ENCODE measurements at regions not wholly inside any gene's neighbourhood (a gene's known extent, or its start where the extent isn't known, plus 50 kb on each side); places are given as distances from the start of the nearest gene placed in this dataset.

DNA sequence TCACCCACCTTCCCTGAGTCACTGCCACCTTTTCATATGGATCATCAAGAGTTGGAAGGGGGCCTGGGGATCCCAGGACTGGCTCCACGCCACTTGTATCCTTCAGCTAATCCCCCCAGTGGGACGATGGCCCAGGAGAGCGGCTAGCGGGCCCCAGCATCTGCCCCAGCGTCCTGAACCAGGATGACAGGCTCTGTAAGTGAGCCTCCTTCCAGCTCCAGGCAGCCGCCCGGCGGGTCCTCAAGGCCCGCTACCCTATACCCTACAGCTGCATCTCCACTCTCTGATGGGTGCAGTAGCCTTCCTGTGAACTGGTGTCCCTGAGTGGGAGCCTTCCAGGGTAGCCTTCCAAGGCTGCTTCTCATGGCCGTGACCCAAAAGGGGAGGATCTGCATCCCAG lies 183.1 kb downstream of the ATG4C start:
- no peaks in the 10 kb centered on the region for H3K9me3 ChIP-seq (replicated peaks; ENCODE audit: control insufficient read depth, insufficient read depth, low read length)
- H3K4me2 ChIP-seq (ENCODE audit: control insufficient read depth, insufficient read depth): no peak overlapping the region
- in situ Hi-C loops (cut with MboI): loop anchor here (10.0 kb wide), 1 partner anchor 178 kb away; no protein-coding TSS in a partner anchor
- no peak for TF ChIP-seq SUZ12 (IDR thresholded peaks at IDR 0.05; ENCODE audit: unreplicated experiment)
- no peak for TF ChIP-seq PML (IDR thresholded peaks at IDR 0.05; ENCODE audit: low read length)
- no peak for TF ChIP-seq JUNB (IDR thresholded peaks at IDR 0.05)
- no peak for TF ChIP-seq RBBP5 (conservative IDR thresholded peaks at IDR 0.05)
- TF ChIP-seq ZNF384 (IDR thresholded peaks at IDR 0.05; ENCODE audit: borderline replicate concordance, low read depth, low read length): no peak
- TF ChIP-seq YY1 (IDR thresholded peaks at IDR 0.05; ENCODE audit: low read depth, low read length): no peak
- no peak for TF ChIP-seq RFX5 (IDR thresholded peaks at IDR 0.05; ENCODE audit: low read depth, low read length)
- no peak for TF ChIP-seq EZH2 (IDR thresholded peaks at IDR 0.05; ENCODE audit: borderline replicate concordance, control insufficient read depth, low read depth, low read length)
- no peak for TF ChIP-seq ASH2L (IDR thresholded peaks at IDR 0.05; ENCODE audit: borderline replicate concordance, low read depth)
- no peak for TF ChIP-seq NFYA (IDR thresholded peaks at IDR 0.05; ENCODE audit: borderline replicate concordance, low read depth, low read length)
- no peak for TF ChIP-seq STAT1 (conservative IDR thresholded peaks at IDR 0.05)
- TF ChIP-seq SP1 (IDR thresholded peaks at IDR 0.05; ENCODE audit: low read depth, low read length): no peak
- TF ChIP-seq MYC (IDR thresholded peaks at IDR 0.05; ENCODE audit: insufficient read depth, insufficient read length, insufficient replicate concordance, low read length, severe bottlenecking): no peak
- TF ChIP-seq, protein P1, sequence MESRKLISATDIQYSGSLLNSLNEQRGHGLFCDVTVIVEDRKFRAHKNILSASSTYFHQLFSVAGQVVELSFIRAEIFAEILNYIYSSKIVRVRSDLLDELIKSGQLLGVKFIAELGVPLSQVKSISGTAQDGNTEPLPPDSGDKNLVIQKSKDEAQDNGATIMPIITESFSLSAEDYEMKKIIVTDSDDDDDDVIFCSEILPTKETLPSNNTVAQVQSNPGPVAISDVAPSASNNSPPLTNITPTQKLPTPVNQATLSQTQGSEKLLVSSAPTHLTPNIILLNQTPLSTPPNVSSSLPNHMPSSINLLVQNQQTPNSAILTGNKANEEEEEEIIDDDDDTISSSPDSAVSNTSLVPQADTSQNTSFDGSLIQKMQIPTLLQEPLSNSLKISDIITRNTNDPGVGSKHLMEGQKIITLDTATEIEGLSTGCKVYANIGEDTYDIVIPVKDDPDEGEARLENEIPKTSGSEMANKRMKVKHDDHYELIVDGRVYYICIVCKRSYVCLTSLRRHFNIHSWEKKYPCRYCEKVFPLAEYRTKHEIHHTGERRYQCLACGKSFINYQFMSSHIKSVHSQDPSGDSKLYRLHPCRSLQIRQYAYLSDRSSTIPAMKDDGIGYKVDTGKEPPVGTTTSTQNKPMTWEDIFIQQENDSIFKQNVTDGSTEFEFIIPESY (IDR thresholded peaks at IDR 0.05): no peak
- no peak for TF ChIP-seq SPI1 (IDR thresholded peaks at IDR 0.05; ENCODE audit: borderline replicate concordance, insufficient read depth, low read depth, low read length)
- H2AFZ ChIP-seq (ENCODE audit: control insufficient read depth, low read depth, low read length): no peak overlapping the region
- H3K27me3 ChIP-seq (replicated peaks in 1 of 2; ENCODE audit: control insufficient read depth in 2 of 2, insufficient read depth in 2 of 2, low read length in 1 of 2): no peaks in the 10 kb centered on the region
- ChIA-PET CTCF (no interaction called here), SMC1A (ENCODE audit: uncharacterized antibody, unreplicated experiment) (no interaction called here), POLR2A (no interaction called here), RAD21 (ENCODE audit: unreplicated experiment) (no interaction called here)
- no peak for DNase-seq (ENCODE audit: low read depth, low spot score)
- FAIRE-seq: no peak
- H3K4me1 ChIP-seq (ENCODE audit: control insufficient read depth, insufficient read depth, low read length): peaks cover 10% of the 10 kb centered on the region
- intact Hi-C loops (cut with micrococcal nuclease; ENCODE audit: unreplicated experiment): no loop called here
- H3K27ac ChIP-seq (ENCODE audit: control insufficient read depth, insufficient read depth): no peak overlapping the region
- H3K4me3 ChIP-seq: no peak overlapping the region
- no TSS peak for BruUV-seq (replicated peaks)
- no peak for ATAC-seq
- H3K9ac ChIP-seq (ENCODE audit: control insufficient read depth, insufficient read depth, low read length): no peak overlapping the region
- no peaks in the 10 kb centered on the region for H4K20me1 ChIP-seq (ENCODE audit: control insufficient read depth, insufficient read depth)
- no peaks in the 10 kb centered on the region for H3K79me2 ChIP-seq (ENCODE audit: control insufficient read depth, insufficient read depth, low read length)
- WGBS (ENCODE audit: insufficient coverage, insufficient replicate concordance, low lambda C conversion rate, missing lambda C conversion rate): 51% methylated on average over 9 of the region's 10 CpGs
- no peaks in the 10 kb centered on the region for H3K36me3 ChIP-seq (ENCODE audit: control insufficient read depth in 2 of 2, insufficient read depth in 2 of 2, low read length in 1 of 2)
